ENCODE measurements at regions not wholly inside any gene's neighbourhood (a gene's known extent, or its start where the extent isn't known, plus 50 kb on each side); places are given as distances from the start of the nearest gene placed in this dataset.

DNA sequence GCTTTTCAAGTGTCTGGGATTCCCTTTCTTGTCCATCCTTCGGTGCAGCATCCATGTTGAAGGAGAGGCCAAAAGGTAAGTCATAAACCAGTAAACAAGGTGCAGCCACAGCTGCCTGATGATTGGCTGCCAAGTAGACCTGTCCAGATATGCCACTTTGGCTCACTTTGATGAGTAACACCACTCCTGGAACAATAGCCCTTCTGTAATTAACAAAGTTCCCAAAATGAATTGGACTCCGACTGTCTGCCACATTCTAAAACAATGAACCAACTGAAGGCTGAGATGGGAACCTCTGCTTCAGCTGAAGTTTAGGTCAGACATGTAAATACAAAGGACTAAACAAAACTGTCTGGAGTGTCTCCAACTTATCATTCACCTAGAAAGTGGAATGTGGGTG is 82.2 kb upstream of the LGALSL start:
- intact Hi-C loops (cut with micrococcal nuclease): no loop called here
- no peaks in the 10 kb centered on the region for H3K4me1 Mint-ChIP-seq (ENCODE audit: low read depth)
- H3K4me3 Mint-ChIP-seq (ENCODE audit: low read depth): no peak overlapping the region
- H3K27ac Mint-ChIP-seq: no peak overlapping the region
- no peaks in the 10 kb centered on the region for H3K36me3 Mint-ChIP-seq (ENCODE audit: low read depth)
- no peaks in the 10 kb centered on the region for H3K9me3 Mint-ChIP-seq
- DNase-seq (ENCODE audit: low spot score): no peak
- peaks cover 14% of the 10 kb centered on the region for H3K27me3 Mint-ChIP-seq (ENCODE audit: low read depth)

DNA sequence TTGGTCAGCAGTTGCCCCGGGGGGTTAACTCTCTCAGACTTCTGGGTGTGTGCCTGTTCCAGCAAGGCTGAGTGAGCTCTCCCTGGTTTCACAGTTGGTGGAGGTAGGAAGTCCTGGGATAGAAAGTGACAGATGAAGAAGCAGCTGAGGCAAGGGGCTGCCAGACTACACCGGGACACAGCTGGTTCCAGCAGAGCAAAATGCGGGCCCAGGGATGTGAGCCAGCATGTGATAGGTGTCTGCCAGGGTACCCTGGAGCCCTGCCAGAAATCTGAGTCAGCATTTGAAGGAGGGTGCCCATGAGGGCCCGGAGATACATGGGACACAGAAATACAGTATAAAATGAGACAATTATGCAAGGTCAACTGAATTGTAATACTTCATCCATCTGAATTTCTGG is 79.3 kb upstream of the LGALSL start:
- Mint-ChIP-seq H3K4me3 (ENCODE audit: low read depth) (no peak overlapping the region), H3K36me3 (ENCODE audit: low read depth) (no peaks in the 10 kb centered on the region)
- DNase-seq (ENCODE audit: low spot score): no peak

DNA sequence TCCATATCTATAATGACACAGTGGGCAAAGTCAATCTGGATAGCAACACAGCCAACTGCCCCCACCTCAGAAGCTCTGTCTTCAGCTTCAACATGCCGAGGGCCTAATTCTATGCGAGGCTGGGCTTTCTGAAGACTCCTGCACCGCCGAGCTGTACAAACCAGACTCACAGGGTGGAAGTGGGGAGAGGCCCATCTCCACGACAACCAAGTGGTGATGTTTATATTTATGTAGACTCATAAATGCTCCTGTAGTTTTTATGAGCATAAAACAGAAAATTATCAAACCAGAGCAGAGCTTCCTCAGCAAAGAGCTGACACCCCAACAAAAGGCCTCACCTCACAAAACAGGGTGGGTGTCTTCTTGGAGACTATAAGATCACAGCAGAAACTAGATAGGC is 77.0 kb upstream of the LGALSL start:
- H3K4me3 Mint-ChIP-seq (ENCODE audit: low read depth): no peak overlapping the region
- no peak overlapping the region for H3K27ac Mint-ChIP-seq
- intact Hi-C loops (cut with micrococcal nuclease): no loop called here
- no peaks in the 10 kb centered on the region for H3K27me3 Mint-ChIP-seq (ENCODE audit: low read depth)
- H3K4me1 Mint-ChIP-seq (ENCODE audit: low read depth): no peaks in the 10 kb centered on the region
- no peak for DNase-seq (ENCODE audit: low spot score)
- no peaks in the 10 kb centered on the region for H3K36me3 Mint-ChIP-seq (ENCODE audit: low read depth)
- H3K9me3 Mint-ChIP-seq: peaks cover 3% of the 10 kb centered on the region

More for the DNA sequence above, 79.3 kb upstream of the LGALSL start:
- Mint-ChIP-seq H3K27ac (no peak overlapping the region), H3K27me3 (ENCODE audit: low read depth) (no peaks in the 10 kb centered on the region), H3K9me3 (peaks cover 3% of the 10 kb centered on the region), H3K4me1 (ENCODE audit: low read depth) (no peaks in the 10 kb centered on the region)
- intact Hi-C loops (cut with micrococcal nuclease): no loop called here

DNA sequence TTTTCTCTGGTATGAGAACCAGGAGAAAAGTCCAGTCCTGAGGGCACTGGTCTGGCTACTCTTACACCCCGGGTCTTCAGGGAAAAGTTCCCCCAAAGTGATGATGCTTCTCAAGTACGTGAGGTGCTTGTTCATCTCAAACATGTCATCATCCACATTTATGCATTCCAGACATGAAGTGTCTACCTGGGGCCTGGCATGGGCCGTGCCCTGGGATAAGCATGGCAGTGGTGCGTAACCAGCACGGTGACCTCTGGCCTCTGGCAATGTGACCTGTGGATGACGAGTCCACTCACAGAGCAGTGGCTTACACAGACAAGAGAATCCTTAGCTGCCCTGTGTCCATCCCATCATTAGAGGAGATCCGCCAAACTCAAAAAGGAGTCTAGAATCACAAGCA is 74.8 kb upstream of the LGALSL start:
- Mint-ChIP-seq H3K4me3 (ENCODE audit: low read depth) (no peak overlapping the region), H3K27ac (no peak overlapping the region), H3K9me3 (peaks cover 3% of the 10 kb centered on the region), H3K36me3 (ENCODE audit: low read depth) (no peaks in the 10 kb centered on the region), H3K27me3 (ENCODE audit: low read depth) (no peaks in the 10 kb centered on the region), H3K4me1 (ENCODE audit: low read depth) (no peaks in the 10 kb centered on the region)
- intact Hi-C loops (cut with micrococcal nuclease): no loop called here
- DNase-seq (ENCODE audit: low spot score): no peak

DNA sequence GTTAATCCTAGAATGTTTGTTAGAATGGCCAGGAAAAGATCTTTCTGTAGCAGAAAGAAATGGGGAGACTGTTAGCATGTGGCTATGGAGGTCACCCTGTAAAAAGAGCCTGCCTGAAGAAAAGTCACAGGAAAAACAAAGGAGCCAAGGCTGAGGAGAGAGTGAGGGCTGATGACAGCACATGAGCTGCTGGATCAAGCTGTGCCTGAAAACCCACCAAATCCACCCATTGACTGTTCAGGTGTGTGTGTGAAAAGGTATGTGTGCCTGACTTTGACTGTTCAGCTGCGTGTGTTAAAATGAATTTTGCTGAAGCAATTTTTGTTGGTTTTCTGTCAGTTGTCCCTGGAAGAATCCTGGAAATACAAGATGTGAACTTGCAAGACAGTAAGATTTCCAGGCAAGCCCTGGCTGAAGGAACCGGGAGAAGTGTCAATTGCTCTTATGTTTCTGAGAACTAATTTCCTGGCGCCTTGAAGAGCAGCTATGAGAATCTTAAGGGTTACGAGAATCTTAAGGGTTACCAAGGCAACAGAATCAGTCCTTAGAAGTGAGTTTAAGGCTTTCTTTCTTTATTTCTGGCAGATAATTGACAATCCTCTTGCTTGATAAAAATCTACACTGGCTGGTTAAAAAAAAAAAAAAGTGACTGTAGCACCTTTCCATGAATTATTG is 73.0 kb upstream of the LGALSL start:
- intact Hi-C loops (cut with micrococcal nuclease): no loop called here
- H3K36me3 Mint-ChIP-seq (ENCODE audit: low read depth): no peaks in the 10 kb centered on the region
- peaks cover 3% of the 10 kb centered on the region for H3K9me3 Mint-ChIP-seq
- H3K27ac Mint-ChIP-seq: no peak overlapping the region
- no peaks in the 10 kb centered on the region for H3K27me3 Mint-ChIP-seq (ENCODE audit: low read depth)
- no peak for DNase-seq (ENCODE audit: low spot score)
- no peaks in the 10 kb centered on the region for H3K4me1 Mint-ChIP-seq (ENCODE audit: low read depth)
- no peak overlapping the region for H3K4me3 Mint-ChIP-seq (ENCODE audit: low read depth)

DNA sequence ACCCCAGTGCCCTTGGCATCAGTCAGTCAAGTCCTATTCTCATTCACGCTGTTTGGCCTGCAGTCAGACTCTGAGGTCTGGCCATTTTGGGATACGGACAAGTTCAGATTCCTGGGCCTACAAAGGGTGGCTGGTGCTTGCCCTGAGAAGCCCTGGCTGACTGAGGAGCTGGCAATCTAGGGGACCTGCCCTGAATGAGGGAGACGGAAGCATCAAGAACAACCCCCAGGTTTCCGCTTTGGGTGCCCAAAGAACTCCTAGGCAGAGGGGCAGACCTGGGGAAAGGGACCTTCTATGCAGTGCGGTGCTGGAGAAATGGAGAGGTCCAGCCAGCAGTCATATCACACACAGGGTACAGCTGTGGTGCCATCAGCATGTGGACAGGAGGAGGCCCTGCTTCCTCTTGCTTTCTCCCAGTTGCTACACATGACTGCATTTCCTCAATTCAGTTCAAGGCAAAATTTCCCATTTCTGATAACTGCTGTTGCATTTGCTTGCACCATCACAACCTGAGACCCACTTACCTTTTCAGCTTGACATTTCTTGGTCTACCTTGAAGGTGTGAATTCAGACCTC is 70.9 kb upstream of the LGALSL start:
- no peaks in the 10 kb centered on the region for H3K4me1 Mint-ChIP-seq (ENCODE audit: low read depth)
- H3K27ac Mint-ChIP-seq: no peak overlapping the region
- intact Hi-C loops (cut with micrococcal nuclease): no loop called here
- H3K27me3 Mint-ChIP-seq (ENCODE audit: low read depth): peaks cover 9% of the 10 kb centered on the region
- H3K9me3 Mint-ChIP-seq: no peaks in the 10 kb centered on the region
- DNase-seq (ENCODE audit: low spot score): no peak
- no peak overlapping the region for H3K4me3 Mint-ChIP-seq (ENCODE audit: low read depth)
- H3K36me3 Mint-ChIP-seq (ENCODE audit: low read depth): no peaks in the 10 kb centered on the region

DNA sequence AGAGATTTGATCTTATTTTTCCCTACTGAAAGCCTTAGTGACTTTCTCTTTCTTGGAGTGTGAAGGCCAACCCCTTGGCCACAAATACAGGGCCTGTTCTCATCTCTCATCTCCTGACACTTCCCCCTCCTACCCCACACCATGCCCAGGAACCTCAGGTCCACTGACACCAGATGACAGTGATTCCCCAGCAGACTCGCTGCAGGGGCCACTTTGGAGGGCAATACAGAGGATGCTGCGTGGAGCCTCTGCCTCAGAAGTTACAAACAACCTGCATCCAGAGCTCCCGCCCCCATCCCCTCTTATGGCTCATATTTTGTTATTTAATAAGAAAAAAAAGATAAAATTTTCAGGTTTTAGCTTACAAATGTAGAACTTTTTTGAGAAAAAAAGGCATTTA is 70.1 kb upstream of the LGALSL start:
- no peaks in the 10 kb centered on the region for H3K4me1 Mint-ChIP-seq (ENCODE audit: low read depth)
- no peaks in the 10 kb centered on the region for H3K36me3 Mint-ChIP-seq (ENCODE audit: low read depth)
- DNase-seq (ENCODE audit: low spot score): no peak
- no peak overlapping the region for H3K27ac Mint-ChIP-seq
- H3K27me3 Mint-ChIP-seq (ENCODE audit: low read depth): peaks cover 15% of the 10 kb centered on the region
- intact Hi-C loops (cut with micrococcal nuclease): no loop called here
- H3K4me3 Mint-ChIP-seq (ENCODE audit: low read depth): no peak overlapping the region
- no peaks in the 10 kb centered on the region for H3K9me3 Mint-ChIP-seq

DNA sequence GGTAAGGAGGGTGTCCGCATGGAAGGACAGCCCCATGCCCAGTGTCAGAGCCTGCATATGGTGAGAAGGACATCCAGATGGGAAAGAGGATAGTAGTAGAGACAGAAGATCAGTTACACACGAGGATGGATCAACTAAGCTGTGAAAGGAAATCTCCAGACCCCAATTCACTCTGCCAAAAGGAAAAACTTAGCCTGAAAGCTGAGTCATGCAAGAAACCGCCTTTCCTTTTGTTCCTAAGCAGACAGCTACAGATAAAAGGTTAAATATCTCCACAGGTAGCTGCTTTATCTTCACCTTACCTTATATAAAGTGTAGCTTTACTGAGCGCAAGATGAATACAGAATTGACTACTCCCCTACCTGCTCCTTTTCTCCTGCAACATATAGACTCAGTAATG is 67.3 kb upstream of the LGALSL start:
- H3K4me1 Mint-ChIP-seq (ENCODE audit: low read depth): no peaks in the 10 kb centered on the region
- no peak overlapping the region for H3K4me3 Mint-ChIP-seq (ENCODE audit: low read depth)
- H3K36me3 Mint-ChIP-seq (ENCODE audit: low read depth): no peaks in the 10 kb centered on the region
- peaks cover 17% of the 10 kb centered on the region for H3K27me3 Mint-ChIP-seq (ENCODE audit: low read depth)
- peaks cover 11% of the 10 kb centered on the region for H3K9me3 Mint-ChIP-seq
- DNase-seq (ENCODE audit: low spot score): no peak
- H3K27ac Mint-ChIP-seq: no peak overlapping the region
- intact Hi-C loops (cut with micrococcal nuclease): no loop called here

DNA sequence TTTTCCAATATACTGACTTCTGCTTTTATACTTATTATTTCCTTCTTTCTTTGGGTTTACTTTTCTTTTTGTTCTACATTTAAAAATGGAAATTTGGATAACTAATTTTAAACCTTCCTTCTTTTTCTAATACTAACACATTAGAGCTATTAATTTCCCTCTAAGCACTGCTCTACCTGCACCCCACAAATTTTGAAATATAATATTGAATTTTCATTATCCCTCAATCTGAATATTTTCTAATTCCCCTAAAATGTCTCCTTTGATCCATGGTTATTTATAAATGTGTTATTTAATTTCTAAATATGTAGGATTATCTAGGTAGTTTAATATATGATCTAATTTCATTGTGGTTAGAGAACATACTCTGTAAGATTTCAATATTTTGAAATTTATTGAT is 63.4 kb upstream of the LGALSL start:
- no peak overlapping the region for H3K27ac Mint-ChIP-seq
- peaks cover 11% of the 10 kb centered on the region for H3K9me3 Mint-ChIP-seq
- intact Hi-C loops (cut with micrococcal nuclease): no loop called here
- no peaks in the 10 kb centered on the region for H3K4me1 Mint-ChIP-seq (ENCODE audit: low read depth)
- H3K27me3 Mint-ChIP-seq (ENCODE audit: low read depth): peaks cover 19% of the 10 kb centered on the region
- no peak overlapping the region for H3K4me3 Mint-ChIP-seq (ENCODE audit: low read depth)
- no peak for DNase-seq (ENCODE audit: low spot score)
- no peaks in the 10 kb centered on the region for H3K36me3 Mint-ChIP-seq (ENCODE audit: low read depth)

DNA sequence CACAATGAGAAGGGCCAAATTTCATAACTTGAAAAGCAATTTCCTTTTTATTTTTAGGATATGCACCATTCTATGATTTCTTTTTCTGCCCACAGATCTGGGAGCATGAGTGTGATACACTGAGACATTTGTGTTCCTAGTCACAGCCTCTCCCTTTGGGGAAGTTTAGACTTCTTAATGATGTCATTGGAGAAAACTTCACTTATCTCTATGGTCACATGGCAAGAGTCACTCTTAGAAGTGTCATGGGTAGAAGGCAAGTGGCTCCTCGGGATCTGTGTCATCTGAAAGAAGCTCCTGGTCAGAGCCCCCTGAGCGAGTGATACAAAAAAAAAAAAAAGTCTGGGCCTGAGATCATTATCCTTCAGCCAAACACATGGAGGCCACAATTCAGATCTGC is 62.5 kb upstream of the LGALSL start:
- Mint-ChIP-seq H3K4me1 (ENCODE audit: low read depth) (no peaks in the 10 kb centered on the region), H3K4me3 (ENCODE audit: low read depth) (no peak overlapping the region), H3K36me3 (ENCODE audit: low read depth) (no peaks in the 10 kb centered on the region), H3K27me3 (ENCODE audit: low read depth) (peaks cover 19% of the 10 kb centered on the region), H3K27ac (no peak overlapping the region), H3K9me3 (peaks cover 11% of the 10 kb centered on the region)
- intact Hi-C loops (cut with micrococcal nuclease): no loop called here
- no peak for DNase-seq (ENCODE audit: low spot score)

DNA sequence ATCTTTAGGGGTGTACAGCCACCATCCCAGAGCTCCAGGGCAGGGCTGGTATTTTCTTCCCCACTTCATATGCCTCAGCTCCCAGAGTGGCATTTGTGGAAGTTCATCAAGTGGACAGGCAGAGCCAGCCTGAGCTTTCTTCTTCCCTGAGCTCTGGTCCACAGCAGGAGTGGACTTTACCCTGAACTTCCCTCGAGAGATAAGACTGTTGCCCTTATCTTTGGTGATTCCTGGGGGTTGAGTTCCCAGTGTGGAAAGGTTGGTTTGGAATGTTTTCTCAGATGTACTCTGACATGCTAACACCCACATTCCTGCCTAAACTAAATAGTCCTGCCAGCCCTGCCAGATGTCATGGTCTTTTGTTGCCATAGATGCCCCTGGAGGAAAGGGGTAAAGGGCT is 62.0 kb upstream of the LGALSL start:
- Mint-ChIP-seq H3K4me3 (ENCODE audit: low read depth) (no peak overlapping the region), H3K27ac (no peak overlapping the region), H3K36me3 (ENCODE audit: low read depth) (no peaks in the 10 kb centered on the region), H3K9me3 (peaks cover 11% of the 10 kb centered on the region), H3K4me1 (ENCODE audit: low read depth) (no peaks in the 10 kb centered on the region), H3K27me3 (ENCODE audit: low read depth) (peaks cover 18% of the 10 kb centered on the region)
- no peak for DNase-seq (ENCODE audit: low spot score)
- intact Hi-C loops (cut with micrococcal nuclease): no loop called here

DNA sequence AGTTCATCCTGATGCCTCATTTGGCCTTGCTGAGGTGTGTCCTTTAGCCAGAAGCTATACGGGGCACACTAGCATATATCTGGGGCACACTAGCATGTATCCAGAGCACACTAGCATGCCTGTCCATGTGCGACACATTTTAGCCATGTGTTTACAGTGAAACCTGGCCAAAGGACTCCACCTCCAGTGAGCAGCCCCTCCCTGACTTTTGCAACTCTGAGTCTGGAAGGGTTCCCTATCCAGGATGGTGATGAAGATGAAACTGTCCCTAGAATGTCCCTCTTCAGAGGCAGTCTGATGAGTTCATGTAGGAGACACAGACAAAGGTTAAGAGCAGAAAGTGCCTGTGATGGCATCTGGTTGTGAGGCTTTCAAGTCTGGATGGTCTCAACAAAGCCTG is 61.4 kb upstream of the LGALSL start:
- no peak for DNase-seq (ENCODE audit: low spot score)
- peaks cover 14% of the 10 kb centered on the region for H3K27me3 Mint-ChIP-seq (ENCODE audit: low read depth)
- H3K9me3 Mint-ChIP-seq: peaks cover 11% of the 10 kb centered on the region
- H3K4me3 Mint-ChIP-seq (ENCODE audit: low read depth): no peak overlapping the region
- no peaks in the 10 kb centered on the region for H3K36me3 Mint-ChIP-seq (ENCODE audit: low read depth)
- intact Hi-C loops (cut with micrococcal nuclease): no loop called here
- H3K27ac Mint-ChIP-seq: no peak overlapping the region
- H3K4me1 Mint-ChIP-seq (ENCODE audit: low read depth): no peaks in the 10 kb centered on the region

DNA sequence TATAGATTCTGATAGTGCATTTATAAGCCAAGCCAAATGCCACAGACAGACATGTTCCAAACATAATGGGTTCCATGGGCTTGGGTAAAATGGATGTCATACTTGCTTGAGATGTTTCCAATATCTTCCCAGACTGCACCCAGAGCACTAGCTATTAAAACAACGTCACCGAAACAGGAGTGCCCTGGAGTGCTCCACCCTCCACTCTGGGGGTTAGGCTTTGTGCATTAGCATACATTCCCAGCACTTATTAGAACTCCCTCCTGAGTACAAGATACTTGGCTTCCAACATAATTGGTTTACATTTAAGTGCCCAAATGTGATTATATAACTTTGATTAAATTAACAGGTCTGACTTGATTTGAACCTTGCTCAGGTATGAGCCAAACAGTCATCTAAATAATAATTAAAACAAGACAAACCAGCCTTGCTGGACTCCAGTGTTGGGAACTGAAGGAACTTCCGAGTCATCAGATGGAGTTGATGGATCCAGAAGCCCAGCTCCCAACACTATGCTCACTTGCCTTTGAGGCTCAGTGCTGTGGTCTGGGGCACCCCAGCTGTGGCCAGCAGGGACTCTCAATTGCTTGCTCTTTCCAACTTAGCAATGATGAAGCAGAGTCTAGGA is 60.5 kb upstream of the LGALSL start:
- DNase-seq (ENCODE audit: low spot score): no peak
- intact Hi-C loops (cut with micrococcal nuclease): no loop called here
- Mint-ChIP-seq H3K36me3 (ENCODE audit: low read depth) (no peaks in the 10 kb centered on the region), H3K27me3 (ENCODE audit: low read depth) (peaks cover 9% of the 10 kb centered on the region), H3K4me3 (ENCODE audit: low read depth) (no peak overlapping the region), H3K4me1 (ENCODE audit: low read depth) (no peaks in the 10 kb centered on the region), H3K9me3 (peaks cover 11% of the 10 kb centered on the region), H3K27ac (no peak overlapping the region)
